NCI-H526 (cell line): ENCODE measurements at regions not wholly inside any gene's neighbourhood (a gene's known extent, or its start where the extent isn't known, plus 50 kb on each side); places are given as distances from the start of the nearest gene placed in this dataset.

Experiments
- DNase-seq, 2 experiments: peaks; one replicate each; lab custom pipeline; 2025; lab: John Stamatoyannopoulos, UW

GRCh38 chr12:78406828-78407227, 457.7 kb upstream of the SYT1 start:
- DNase-seq = peak in 1 of 2 experiments; percentile 10

GRCh38 chr12:78407722-78408121, 456.9 kb upstream of the SYT1 start:
- DNase-seq = peak in 1 of 2 experiments; percentile 39

- DNase-seq = no peak
Observed at GRCh38 chr12:78414071-78414470, 450.5 kb upstream of the SYT1 start.

- no peak for DNase-seq
Observed at GRCh38 chr12:78418919-78419318, 445.7 kb upstream of the SYT1 start.

GRCh38 chr12:78419513-78419912, 445.1 kb upstream of the SYT1 start:
- no peak for DNase-seq

GRCh38 chr12:78420991-78421390, 443.6 kb upstream of the SYT1 start:
- no peak for DNase-seq

GRCh38 chr12:78430551-78430950, 434.0 kb upstream of the SYT1 start:
- DNase-seq = no peak

GRCh38 chr12:78431931-78432330, 432.6 kb upstream of the SYT1 start:
- DNase-seq = no peak

- no peak for DNase-seq
Observed at GRCh38 chr12:78439666-78440065, 424.9 kb upstream of the SYT1 start.

GRCh38 chr12:78441737-78442453, 422.7 kb upstream of the SYT1 start:
- DNase-seq = no peak

GRCh38 chr12:78442454-78442801, 422.1 kb upstream of the SYT1 start:
- no peak for DNase-seq

- no peak for DNase-seq
Observed at GRCh38 chr12:78446555-78446954, 418.0 kb upstream of the SYT1 start.

GRCh38 chr12:78447373-78447772, 417.2 kb upstream of the SYT1 start:
- DNase-seq = no peak

GRCh38 chr12:78448692-78449091, 415.9 kb upstream of the SYT1 start:
- DNase-seq = no peak

- no peak for DNase-seq
Observed at GRCh38 chr12:78455991-78456390, 408.6 kb upstream of the SYT1 start.

GRCh38 chr12:78457938-78458337, 406.6 kb upstream of the SYT1 start:
- DNase-seq = no peak

GRCh38 chr12:78470354-78471195, 394.0 kb upstream of the SYT1 start:
- DNase-seq = peak; percentile 30 to 61

GRCh38 chr12:78473136-78473535, 391.4 kb upstream of the SYT1 start:
- DNase-seq = no peak

GRCh38 chr12:78473561-78473960, 391.0 kb upstream of the SYT1 start:
- DNase-seq = no peak

- DNase-seq = no peak
Observed at GRCh38 chr12:78483767-78484315, 380.7 kb upstream of the SYT1 start.

GRCh38 chr12:78489990-78490389, 374.6 kb upstream of the SYT1 start:
- no peak for DNase-seq

GRCh38 chr12:78490861-78491260, 373.7 kb upstream of the SYT1 start:
- DNase-seq = no peak

- no peak for DNase-seq
Observed at GRCh38 chr12:78494911-78495310, 369.7 kb upstream of the SYT1 start.
